ENCODE measurements at regions not wholly inside any gene's neighbourhood (a gene's known extent, or its start where the extent isn't known, plus 50 kb on each side); places are given as distances from the start of the nearest gene placed in this dataset.

DNA sequence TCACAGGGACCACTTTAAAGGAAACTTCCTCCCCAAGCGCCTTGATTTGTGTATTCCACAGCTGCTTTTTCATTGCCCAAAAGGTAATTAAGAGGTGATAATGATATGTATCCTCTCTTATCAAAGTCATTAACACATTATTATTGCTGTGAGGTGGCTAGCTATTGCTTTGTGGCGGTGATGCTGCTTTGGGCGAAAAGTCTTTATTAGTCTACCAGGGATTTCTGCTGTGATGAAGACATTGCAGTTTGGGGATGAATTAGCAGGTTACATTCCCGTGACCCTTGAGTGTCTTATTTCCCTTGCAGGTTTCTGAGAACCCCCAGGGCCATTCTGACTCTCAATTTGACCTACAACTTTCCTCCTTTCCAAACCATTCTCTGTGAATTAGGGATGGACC, 143.4 kb upstream of the SOX4 start:
- Mint-ChIP-seq H3K36me3 (ENCODE audit: low read depth, unreplicated experiment) (no peaks in the 10 kb centered on the region), H3K27ac (ENCODE audit: unreplicated experiment) (no peak overlapping the region), H3K27me3 (ENCODE audit: low read depth, unreplicated experiment) (no peaks in the 10 kb centered on the region), H3K4me3 (ENCODE audit: unreplicated experiment) (no peak overlapping the region), H3K4me1 (ENCODE audit: low read depth, unreplicated experiment) (no peaks in the 10 kb centered on the region), H3K9me3 (ENCODE audit: unreplicated experiment) (no peaks in the 10 kb centered on the region)
- H3K36me3 ChIP-seq (ENCODE audit: insufficient read depth, low read length): no peaks in the 10 kb centered on the region
- no peaks in the 10 kb centered on the region for H3K9me3 ChIP-seq (ENCODE audit: insufficient read depth, low read depth, low read length)
- H3K4me1 ChIP-seq (ENCODE audit: insufficient read depth, low read length): no peaks in the 10 kb centered on the region
- no peaks in the 10 kb centered on the region for H3K79me2 ChIP-seq (ENCODE audit: insufficient read depth, low read length)
- DNase-seq (ENCODE audit: low read depth): no peak
- TF ChIP-seq EZH2 (IDR thresholded peaks at IDR 0.05; ENCODE audit: insufficient read depth, low read length): no peak
- TF ChIP-seq, protein P1, sequence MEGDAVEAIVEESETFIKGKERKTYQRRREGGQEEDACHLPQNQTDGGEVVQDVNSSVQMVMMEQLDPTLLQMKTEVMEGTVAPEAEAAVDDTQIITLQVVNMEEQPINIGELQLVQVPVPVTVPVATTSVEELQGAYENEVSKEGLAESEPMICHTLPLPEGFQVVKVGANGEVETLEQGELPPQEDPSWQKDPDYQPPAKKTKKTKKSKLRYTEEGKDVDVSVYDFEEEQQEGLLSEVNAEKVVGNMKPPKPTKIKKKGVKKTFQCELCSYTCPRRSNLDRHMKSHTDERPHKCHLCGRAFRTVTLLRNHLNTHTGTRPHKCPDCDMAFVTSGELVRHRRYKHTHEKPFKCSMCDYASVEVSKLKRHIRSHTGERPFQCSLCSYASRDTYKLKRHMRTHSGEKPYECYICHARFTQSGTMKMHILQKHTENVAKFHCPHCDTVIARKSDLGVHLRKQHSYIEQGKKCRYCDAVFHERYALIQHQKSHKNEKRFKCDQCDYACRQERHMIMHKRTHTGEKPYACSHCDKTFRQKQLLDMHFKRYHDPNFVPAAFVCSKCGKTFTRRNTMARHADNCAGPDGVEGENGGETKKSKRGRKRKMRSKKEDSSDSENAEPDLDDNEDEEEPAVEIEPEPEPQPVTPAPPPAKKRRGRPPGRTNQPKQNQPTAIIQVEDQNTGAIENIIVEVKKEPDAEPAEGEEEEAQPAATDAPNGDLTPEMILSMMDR (IDR thresholded peaks at IDR 0.05; ENCODE audit: insufficient read depth, low read depth, low read length): no peak
- H2AFZ ChIP-seq (ENCODE audit: low read depth, low read length): no peak overlapping the region
- H3K4me2 ChIP-seq (ENCODE audit: low read length): no peak overlapping the region
- H3K4me3 ChIP-seq (ENCODE audit: insufficient read depth, low read depth, low read length): no peak overlapping the region
- H3K9ac ChIP-seq (ENCODE audit: low read length): no peak overlapping the region
- H4K20me1 ChIP-seq (ENCODE audit: insufficient read depth, low read length): no peaks in the 10 kb centered on the region
- H3K27me3 ChIP-seq (ENCODE audit: insufficient read depth, low read length): no peaks in the 10 kb centered on the region
- no peak for FAIRE-seq
- no peak overlapping the region for H3K27ac ChIP-seq (ENCODE audit: low read depth, low read length)

DNA sequence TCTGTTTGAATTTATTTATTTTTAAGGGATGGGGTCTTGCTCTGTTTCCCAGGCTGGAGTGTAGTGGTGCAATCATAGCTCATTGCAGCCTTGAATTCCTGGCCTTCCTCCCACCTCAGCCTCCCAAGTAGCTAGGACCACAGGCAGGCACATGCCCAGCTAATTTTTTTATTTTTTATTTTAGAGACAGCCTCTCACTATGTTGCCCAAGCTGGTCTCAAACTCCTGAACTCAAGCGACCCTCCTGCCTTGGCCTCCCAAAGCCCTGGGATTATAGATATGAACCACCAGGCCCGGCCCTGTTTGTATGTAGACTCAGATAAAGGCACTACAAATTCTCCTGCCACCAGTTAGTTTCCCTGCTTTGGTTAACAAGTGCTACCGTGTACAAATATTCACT, 142.9 kb upstream of the SOX4 start:
- TF ChIP-seq EZH2 (IDR thresholded peaks at IDR 0.05; ENCODE audit: insufficient read depth, low read length): no peak
- TF ChIP-seq, protein P1 (IDR thresholded peaks at IDR 0.05; ENCODE audit: insufficient read depth, low read depth, low read length): no peak
- no peaks in the 10 kb centered on the region for H3K27me3 ChIP-seq (ENCODE audit: insufficient read depth, low read length)
- H3K27ac ChIP-seq (ENCODE audit: low read depth, low read length): no peak overlapping the region
- H3K4me3 Mint-ChIP-seq (ENCODE audit: unreplicated experiment): no peak overlapping the region
- no peak overlapping the region for H3K4me2 ChIP-seq (ENCODE audit: low read length)
- no peaks in the 10 kb centered on the region for H3K9me3 Mint-ChIP-seq (ENCODE audit: unreplicated experiment)
- no peak overlapping the region for H3K27ac Mint-ChIP-seq (ENCODE audit: unreplicated experiment)
- H3K9me3 ChIP-seq (ENCODE audit: insufficient read depth, low read depth, low read length): no peaks in the 10 kb centered on the region
- no peak overlapping the region for H3K9ac ChIP-seq (ENCODE audit: low read length)
- H4K20me1 ChIP-seq (ENCODE audit: insufficient read depth, low read length): no peaks in the 10 kb centered on the region
- no peaks in the 10 kb centered on the region for H3K79me2 ChIP-seq (ENCODE audit: insufficient read depth, low read length)
- FAIRE-seq (no peak), DNase-seq (ENCODE audit: low read depth) (no peak)
- no peaks in the 10 kb centered on the region for H3K36me3 Mint-ChIP-seq (ENCODE audit: low read depth, unreplicated experiment)
- H3K27me3 Mint-ChIP-seq (ENCODE audit: low read depth, unreplicated experiment): no peaks in the 10 kb centered on the region
- no peak overlapping the region for H2AFZ ChIP-seq (ENCODE audit: low read depth, low read length)
- H3K4me3 ChIP-seq (ENCODE audit: insufficient read depth, low read depth, low read length): no peak overlapping the region
- H3K4me1 ChIP-seq (ENCODE audit: insufficient read depth, low read length): no peaks in the 10 kb centered on the region
- no peaks in the 10 kb centered on the region for H3K36me3 ChIP-seq (ENCODE audit: insufficient read depth, low read length)
- H3K4me1 Mint-ChIP-seq (ENCODE audit: low read depth, unreplicated experiment): no peaks in the 10 kb centered on the region

DNA sequence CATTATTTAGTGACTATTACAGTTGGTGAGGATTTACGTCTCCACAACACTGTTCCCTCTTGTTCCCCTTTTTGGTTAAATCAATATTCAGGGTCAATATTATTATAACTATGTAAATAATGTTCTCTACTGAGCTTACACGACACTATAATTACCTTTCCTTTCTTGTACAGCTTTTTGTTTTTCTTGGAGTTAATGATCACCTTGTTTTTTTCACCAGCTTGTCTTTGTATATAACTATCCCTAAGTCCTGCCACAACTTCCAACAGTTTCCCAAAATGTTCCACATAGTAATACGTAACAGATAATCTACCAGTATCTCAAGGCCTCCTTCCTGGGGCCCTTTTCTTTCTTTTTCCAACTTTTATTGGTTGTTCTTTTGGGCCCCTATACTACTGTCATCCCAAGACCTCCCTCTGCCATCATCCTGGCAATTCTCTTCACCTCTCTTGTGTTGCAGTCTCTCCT, 142.0 kb upstream of the SOX4 start:
- DNase-seq (ENCODE audit: low read depth) (no peak), FAIRE-seq (no peak)
- no peaks in the 10 kb centered on the region for H3K27me3 Mint-ChIP-seq (ENCODE audit: low read depth, unreplicated experiment)
- no peaks in the 10 kb centered on the region for H3K36me3 ChIP-seq (ENCODE audit: insufficient read depth, low read length)
- H3K27ac Mint-ChIP-seq (ENCODE audit: unreplicated experiment): no peak overlapping the region
- no peaks in the 10 kb centered on the region for H3K36me3 Mint-ChIP-seq (ENCODE audit: low read depth, unreplicated experiment)
- H3K9me3 ChIP-seq (ENCODE audit: insufficient read depth, low read depth, low read length): no peaks in the 10 kb centered on the region
- no peak overlapping the region for H3K27ac ChIP-seq (ENCODE audit: low read depth, low read length)
- no peak overlapping the region for H3K4me3 Mint-ChIP-seq (ENCODE audit: unreplicated experiment)
- TF ChIP-seq, protein P1 (IDR thresholded peaks at IDR 0.05; ENCODE audit: insufficient read depth, low read depth, low read length): no peak
- TF ChIP-seq EZH2 (IDR thresholded peaks at IDR 0.05; ENCODE audit: insufficient read depth, low read length): no peak
- no peak overlapping the region for H2AFZ ChIP-seq (ENCODE audit: low read depth, low read length)
- H3K4me1 ChIP-seq (ENCODE audit: insufficient read depth, low read length): no peaks in the 10 kb centered on the region
- H3K4me1 Mint-ChIP-seq (ENCODE audit: low read depth, unreplicated experiment): no peaks in the 10 kb centered on the region
- H4K20me1 ChIP-seq (ENCODE audit: insufficient read depth, low read length): no peaks in the 10 kb centered on the region
- no peaks in the 10 kb centered on the region for H3K79me2 ChIP-seq (ENCODE audit: insufficient read depth, low read length)
- no peak overlapping the region for H3K4me3 ChIP-seq (ENCODE audit: insufficient read depth, low read depth, low read length)
- H3K4me2 ChIP-seq (ENCODE audit: low read length): no peak overlapping the region
- no peaks in the 10 kb centered on the region for H3K27me3 ChIP-seq (ENCODE audit: insufficient read depth, low read length)
- no peak overlapping the region for H3K9ac ChIP-seq (ENCODE audit: low read length)
- no peaks in the 10 kb centered on the region for H3K9me3 Mint-ChIP-seq (ENCODE audit: unreplicated experiment)

Data from astrocyte (in vitro differentiated cells and primary cell).